ENCODE measurements at regions not wholly inside any gene's neighbourhood (a gene's known extent, or its start where the extent isn't known, plus 50 kb on each side); places are given as distances from the start of the nearest gene placed in this dataset.
A peak's percentile ranks its signal among the peaks of the same experiment; 100 is the strongest.

DNA sequence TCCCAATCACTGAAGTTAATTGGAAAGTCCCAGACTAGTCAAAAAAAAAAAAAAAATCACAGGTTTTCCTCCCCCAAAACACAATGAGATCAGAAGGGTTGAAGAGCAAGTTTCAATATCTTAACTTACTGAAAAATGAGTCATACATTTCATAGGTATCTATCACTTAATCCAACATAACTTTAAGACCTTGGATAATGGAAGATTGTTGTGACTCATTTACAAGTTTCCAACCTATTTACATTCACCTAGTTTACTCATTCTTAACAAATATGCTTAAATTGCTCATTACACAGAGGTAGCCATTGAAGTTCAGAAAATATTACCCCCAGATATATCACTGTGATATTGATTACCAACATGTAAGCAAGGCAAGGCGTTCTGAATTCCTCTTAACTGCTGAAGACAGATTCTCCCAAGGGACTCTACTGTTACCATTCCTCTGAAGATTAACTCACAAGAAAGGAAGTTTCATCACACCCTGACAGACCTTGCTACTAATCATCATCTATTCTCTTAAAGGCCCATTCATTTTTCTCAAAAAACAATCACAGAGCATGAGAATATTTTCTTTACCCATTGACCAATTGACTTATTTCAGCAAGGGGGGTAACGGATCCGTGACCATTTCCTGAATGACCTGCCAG lies 563.8 kb downstream of the TLE1 start:
- peak; percentile 45 for DNase-seq (ENCODE audit: low read depth)
- H3K4me3 ChIP-seq (replicated peaks; ENCODE audit: low read depth, low read length) = no peak overlapping the region
- TF ChIP-seq, protein P1, sequence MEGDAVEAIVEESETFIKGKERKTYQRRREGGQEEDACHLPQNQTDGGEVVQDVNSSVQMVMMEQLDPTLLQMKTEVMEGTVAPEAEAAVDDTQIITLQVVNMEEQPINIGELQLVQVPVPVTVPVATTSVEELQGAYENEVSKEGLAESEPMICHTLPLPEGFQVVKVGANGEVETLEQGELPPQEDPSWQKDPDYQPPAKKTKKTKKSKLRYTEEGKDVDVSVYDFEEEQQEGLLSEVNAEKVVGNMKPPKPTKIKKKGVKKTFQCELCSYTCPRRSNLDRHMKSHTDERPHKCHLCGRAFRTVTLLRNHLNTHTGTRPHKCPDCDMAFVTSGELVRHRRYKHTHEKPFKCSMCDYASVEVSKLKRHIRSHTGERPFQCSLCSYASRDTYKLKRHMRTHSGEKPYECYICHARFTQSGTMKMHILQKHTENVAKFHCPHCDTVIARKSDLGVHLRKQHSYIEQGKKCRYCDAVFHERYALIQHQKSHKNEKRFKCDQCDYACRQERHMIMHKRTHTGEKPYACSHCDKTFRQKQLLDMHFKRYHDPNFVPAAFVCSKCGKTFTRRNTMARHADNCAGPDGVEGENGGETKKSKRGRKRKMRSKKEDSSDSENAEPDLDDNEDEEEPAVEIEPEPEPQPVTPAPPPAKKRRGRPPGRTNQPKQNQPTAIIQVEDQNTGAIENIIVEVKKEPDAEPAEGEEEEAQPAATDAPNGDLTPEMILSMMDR (IDR thresholded peaks at IDR 0.05; ENCODE audit: low read length, missing control alignments) = no peak

DNA sequence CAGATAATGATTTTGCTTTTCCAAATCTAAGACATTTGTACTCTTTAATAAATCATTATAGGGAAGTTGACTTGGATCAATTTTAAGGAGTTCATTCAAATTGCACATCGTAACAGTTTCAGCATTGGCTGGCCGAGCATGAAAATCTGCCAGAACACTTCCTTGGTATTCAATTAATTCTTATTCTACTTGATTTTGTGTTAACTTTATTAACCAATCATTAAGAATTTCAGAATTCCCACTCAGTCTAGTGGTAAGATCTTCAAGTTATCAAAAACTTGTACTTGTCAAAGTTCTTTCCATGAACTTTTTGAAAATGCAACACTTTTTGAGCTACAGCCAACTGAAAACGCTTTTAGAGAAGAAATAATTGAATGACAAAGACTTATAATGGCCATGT lies 565.8 kb downstream of the TLE1 start:
- TF ChIP-seq, protein P1 (IDR thresholded peaks at IDR 0.05; ENCODE audit: low read length, missing control alignments) = no peak
- DNase-seq (ENCODE audit: low read depth) = no peak
- H3K4me3 ChIP-seq (replicated peaks; ENCODE audit: low read depth, low read length) = no peak overlapping the region

DNA sequence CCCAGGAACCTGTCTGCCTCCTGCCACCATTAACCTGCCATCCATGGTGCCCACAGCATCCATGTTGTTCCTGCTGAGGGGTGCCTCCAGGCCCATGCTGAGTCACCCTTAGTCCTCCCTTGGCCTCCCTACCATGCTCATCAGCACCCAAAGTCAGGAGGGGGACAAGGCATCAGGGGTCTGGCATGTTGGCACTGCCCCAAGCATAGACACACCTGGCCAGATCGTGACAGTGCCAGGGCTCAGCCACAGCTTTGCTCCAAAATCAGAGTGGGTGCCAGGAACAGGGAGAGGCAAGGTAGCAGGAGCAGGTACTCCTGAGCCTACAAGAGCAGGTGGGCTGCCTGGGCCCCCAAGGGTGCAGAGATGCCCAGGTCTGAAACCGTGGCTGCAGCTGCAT lies 566.6 kb downstream of the TLE1 start:
- DNase-seq (ENCODE audit: low read depth) = no peak
- no peak overlapping the region for H3K4me3 ChIP-seq (replicated peaks; ENCODE audit: low read depth, low read length)
- TF ChIP-seq, protein P1 (IDR thresholded peaks at IDR 0.05; ENCODE audit: low read length, missing control alignments) = no peak

DNA sequence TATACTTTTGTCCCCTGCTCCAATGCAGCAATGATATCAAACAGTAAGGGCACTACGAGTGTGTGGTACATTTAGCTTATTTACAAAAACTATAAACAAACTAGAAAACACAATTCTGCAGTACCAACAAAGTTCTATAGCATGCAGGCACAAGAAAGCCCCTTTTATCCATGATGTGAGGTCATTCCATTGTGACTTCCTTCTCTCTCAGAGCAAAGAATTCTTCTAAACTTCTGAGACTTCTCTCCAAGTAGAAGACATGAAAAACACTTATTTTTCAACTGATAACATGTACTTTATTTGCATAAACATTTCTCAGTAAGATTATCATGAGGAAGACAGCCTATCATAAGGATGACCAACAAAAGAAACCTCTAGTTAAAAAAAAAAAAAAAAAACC lies 569.8 kb downstream of the TLE1 start:
- DNase-seq (ENCODE audit: low read depth) = no peak
- TF ChIP-seq, protein P1 (IDR thresholded peaks at IDR 0.05; ENCODE audit: low read length, missing control alignments) = no peak

DNA sequence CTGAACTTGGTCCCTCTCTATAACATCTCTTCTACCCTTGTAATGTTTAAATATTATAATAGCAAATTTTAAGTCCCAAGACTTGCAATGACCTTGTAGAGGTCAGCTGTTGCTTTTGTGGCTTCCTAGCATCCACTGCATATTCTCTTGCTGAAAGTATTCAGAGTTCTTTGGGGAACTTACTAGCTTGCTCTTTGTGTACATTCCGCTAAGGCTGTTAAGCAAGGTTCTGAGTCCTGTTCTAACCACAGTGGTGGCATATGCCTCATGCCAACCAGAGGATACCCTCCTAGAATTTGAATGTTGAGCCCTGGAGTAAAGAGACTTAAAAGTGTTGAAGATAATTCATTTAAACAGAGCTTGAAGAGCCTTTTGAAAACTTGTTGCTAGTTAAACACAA lies 570.9 kb downstream of the TLE1 start:
- TF ChIP-seq, protein P1 (IDR thresholded peaks at IDR 0.05; ENCODE audit: low read length, missing control alignments) = no peak
- no peak for DNase-seq (ENCODE audit: low read depth)
- H3K4me3 ChIP-seq (replicated peaks; ENCODE audit: low read depth, low read length) = no peak overlapping the region

More for the DNA sequence above, 569.8 kb downstream of the TLE1 start:
- no peak overlapping the region for H3K4me3 ChIP-seq (replicated peaks; ENCODE audit: low read depth, low read length)

DNA sequence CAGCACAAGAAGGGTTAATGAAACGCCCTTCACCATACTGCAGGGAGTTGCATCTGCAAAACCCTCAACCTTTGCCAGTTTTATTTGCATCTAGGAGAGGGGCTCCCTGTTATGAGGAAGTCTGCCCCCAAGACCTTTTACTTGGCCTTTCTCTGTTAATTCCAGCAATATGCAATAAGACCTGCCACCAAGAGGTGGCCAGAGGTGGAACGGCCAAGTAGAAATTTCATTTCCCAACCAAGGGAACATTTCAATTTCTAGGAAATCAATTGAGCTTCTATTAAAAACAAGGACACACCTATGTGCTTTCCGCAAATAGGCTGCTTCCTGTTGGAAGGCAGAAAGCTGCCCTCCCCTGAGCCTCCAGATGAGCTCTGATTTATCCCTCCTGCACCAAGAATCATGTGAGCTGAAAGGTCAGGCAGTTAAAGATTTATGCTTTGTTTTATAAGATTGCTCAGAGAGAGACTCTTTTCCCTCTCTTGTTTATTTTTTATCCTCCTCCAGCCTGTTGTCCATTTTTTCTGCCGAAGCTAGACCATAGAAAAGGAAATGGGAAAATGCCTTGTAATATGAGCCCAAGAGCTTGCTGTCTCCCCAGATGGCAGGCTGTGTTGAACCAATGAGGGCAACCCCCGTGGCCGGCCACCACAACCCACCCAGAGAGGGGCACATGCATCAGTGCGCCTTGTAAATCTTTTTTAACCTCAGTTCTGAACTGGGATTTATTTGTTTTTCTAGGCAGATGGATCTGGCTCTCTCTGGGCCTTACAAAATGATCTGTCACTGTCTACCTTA lies 572.8 kb downstream of the TLE1 start:
- no peak for DNase-seq (ENCODE audit: low read depth)
- H3K4me3 ChIP-seq (replicated peaks; ENCODE audit: low read depth, low read length) = no peak overlapping the region
- TF ChIP-seq, protein P1 (IDR thresholded peaks at IDR 0.05; ENCODE audit: low read length, missing control alignments) = no peak

Measured in fibroblast of pulmonary artery (primary cell).